Fibroblast of skin of back (primary cell): ENCODE measurements at regions not wholly inside any gene's neighbourhood (a gene's known extent, or its start where the extent isn't known, plus 50 kb on each side); places are given as distances from the start of the nearest gene placed in this dataset.

Source experiments
- DNase-seq: peaks from one replicate; pipeline ENCODE4 v3.0.0-alpha.2; 2013

GRCh38 chr6:169081248-169081647 lies 172.4 kb downstream of the THBS2 start:
- DNase-seq: no peak

GRCh38 chr6:169079650-169080049 lies 174.0 kb downstream of the THBS2 start:
- no peak for DNase-seq

- DNase-seq: no peak
These were observed 175.1 kb downstream of the THBS2 start for GRCh38 chr6:169078399-169079145.

GRCh38 chr6:169075915-169076654 lies 177.6 kb downstream of the THBS2 start:
- DNase-seq: no peak

- peak; percentile 74 for DNase-seq
These were observed 178.3 kb downstream of the THBS2 start for GRCh38 chr6:169075211-169075914.

- peak; percentile 55 for DNase-seq
These were observed 179.1 kb downstream of the THBS2 start for GRCh38 chr6:169074526-169074925.

- DNase-seq: peak; percentile 97
These were observed 180.3 kb downstream of the THBS2 start for GRCh38 chr6:169073311-169073710.

- peak; percentile 26 for DNase-seq
These were observed 181.3 kb downstream of the THBS2 start for GRCh38 chr6:169072127-169073042.

- DNase-seq: no peak
These were observed 182.3 kb downstream of the THBS2 start for GRCh38 chr6:169071394-169071793.

GRCh38 chr6:169070506-169071176 lies 183.0 kb downstream of the THBS2 start:
- DNase-seq: peak; percentile 99

- DNase-seq: no peak
These were observed 184.3 kb downstream of the THBS2 start for GRCh38 chr6:169069356-169069755.

GRCh38 chr6:169064194-169064593 lies 189.5 kb downstream of the THBS2 start:
- no peak for DNase-seq

GRCh38 chr6:169062272-169062671 lies 191.4 kb downstream of the THBS2 start:
- DNase-seq: no peak

- DNase-seq: no peak
These were observed 195.0 kb downstream of the THBS2 start for GRCh38 chr6:169058634-169059033.

- DNase-seq: no peak
These were observed 201.2 kb downstream of the THBS2 start for GRCh38 chr6:169052462-169052861.

GRCh38 chr6:169051371-169051770 lies 202.3 kb downstream of the THBS2 start:
- DNase-seq: no peak

GRCh38 chr6:169048865-169049205 lies 204.8 kb downstream of the THBS2 start:
- no peak for DNase-seq

- DNase-seq: no peak
These were observed 205.3 kb downstream of the THBS2 start for GRCh38 chr6:169048185-169048864.

- no peak for DNase-seq
These were observed 206.3 kb downstream of the THBS2 start for GRCh38 chr6:169047345-169047744.

GRCh38 chr6:169046483-169047192 lies 207.0 kb downstream of the THBS2 start:
- DNase-seq: peak; percentile 92

GRCh38 chr6:169046021-169046420 lies 207.6 kb downstream of the THBS2 start:
- DNase-seq: peak; percentile 42
